ENCODE measurements at regions not wholly inside any gene's neighbourhood (a gene's known extent, or its start where the extent isn't known, plus 50 kb on each side); places are given as distances from the start of the nearest gene placed in this dataset.

- no peak overlapping the region for H2BK15ac ChIP-seq (replicated peaks; ENCODE audit: low read depth)
- no peak overlapping the region for H4K8ac ChIP-seq (ENCODE audit: low read depth, low read length)
- H2BK120ac ChIP-seq (ENCODE audit: low read depth, low read length) = no peak overlapping the region
- H3K9ac ChIP-seq (ENCODE audit: low read length) = no peak overlapping the region
- no peak overlapping the region for H2BK5ac ChIP-seq (ENCODE audit: low read length)
- no peaks in the 10 kb centered on the region for H3K36me3 ChIP-seq (ENCODE audit: control insufficient read depth, insufficient read depth, low read length)
- DNase-seq = no peak
- no peaks in the 10 kb centered on the region for H3K27me3 ChIP-seq (ENCODE audit: insufficient read depth, low read length, poor library complexity)
- H3K4me1 ChIP-seq (ENCODE audit: control insufficient read depth, low read depth, low read length) = no peaks in the 10 kb centered on the region
- H3K56ac ChIP-seq (ENCODE audit: low read length) = no peak overlapping the region
- H4K5ac ChIP-seq (ENCODE audit: low read length) = no peak overlapping the region
- WGBS (ENCODE audit: extremely low coverage, insufficient coverage, low lambda C conversion rate) = no CpG with 5 or more reads among the region's 24 CpGs
- H3K4me2 ChIP-seq (ENCODE audit: low read length) = no peak overlapping the region
- H3K18ac ChIP-seq (ENCODE audit: low read length) = no peak overlapping the region
- H3K27ac ChIP-seq (ENCODE audit: low read depth, low read length) = no peak overlapping the region
- H3K4me3 ChIP-seq (ENCODE audit: low read length) = no peak overlapping the region
- H3K4ac ChIP-seq (ENCODE audit: low read depth, low read length) = no peak overlapping the region
- H3K79me2 ChIP-seq (ENCODE audit: control insufficient read depth, insufficient read depth, low read length) = no peaks in the 10 kb centered on the region
- H3K23ac ChIP-seq (ENCODE audit: low read length) = no peak overlapping the region
- no peak overlapping the region for H2AK5ac ChIP-seq (ENCODE audit: low read length)
- no peaks in the 10 kb centered on the region for H3K79me1 ChIP-seq (ENCODE audit: low read length)
These were observed 54.2 kb upstream of the GRPEL1 start for GRCh38 chr4:7121866-7122653.

GRCh38 chr4:7121174-7121573 is 53.3 kb upstream of the GRPEL1 start:
- WGBS (ENCODE audit: extremely low coverage, insufficient coverage, low lambda C conversion rate) = no CpG with 5 or more reads among the region's 15 CpGs
- H3K9ac ChIP-seq (ENCODE audit: low read length) = no peak overlapping the region
- H3K56ac ChIP-seq (ENCODE audit: low read length) = no peak overlapping the region
- no peaks in the 10 kb centered on the region for H3K27me3 ChIP-seq (ENCODE audit: insufficient read depth, low read length, poor library complexity)
- H3K18ac ChIP-seq (ENCODE audit: low read length) = no peak overlapping the region
- H3K36me3 ChIP-seq (ENCODE audit: control insufficient read depth, insufficient read depth, low read length) = no peaks in the 10 kb centered on the region
- DNase-seq = no peak
- H2BK15ac ChIP-seq (replicated peaks; ENCODE audit: low read depth) = no peak overlapping the region
- no peaks in the 10 kb centered on the region for H3K79me1 ChIP-seq (ENCODE audit: low read length)
- no peak overlapping the region for H4K8ac ChIP-seq (ENCODE audit: low read depth, low read length)
- no peak overlapping the region for H3K27ac ChIP-seq (ENCODE audit: low read depth, low read length)
- no peak overlapping the region for H2BK5ac ChIP-seq (ENCODE audit: low read length)
- no peak overlapping the region for H3K4me2 ChIP-seq (ENCODE audit: low read length)
- H2AK5ac ChIP-seq (ENCODE audit: low read length) = no peak overlapping the region
- no peak overlapping the region for H3K23ac ChIP-seq (ENCODE audit: low read length)
- H3K79me2 ChIP-seq (ENCODE audit: control insufficient read depth, insufficient read depth, low read length) = no peaks in the 10 kb centered on the region
- H3K4ac ChIP-seq (ENCODE audit: low read depth, low read length) = no peak overlapping the region
- H3K4me3 ChIP-seq (ENCODE audit: low read length) = no peak overlapping the region
- no peak overlapping the region for H4K5ac ChIP-seq (ENCODE audit: low read length)
- H2BK120ac ChIP-seq (ENCODE audit: low read depth, low read length) = no peak overlapping the region
- no peaks in the 10 kb centered on the region for H3K4me1 ChIP-seq (ENCODE audit: control insufficient read depth, low read depth, low read length)

GRCh38 chr4:7120341-7120740 is 52.5 kb upstream of the GRPEL1 start:
- H3K27ac ChIP-seq (ENCODE audit: low read depth, low read length) = no peak overlapping the region
- no CpG with 5 or more reads among the region's 8 CpGs for WGBS (ENCODE audit: extremely low coverage, insufficient coverage, low lambda C conversion rate)
- H2BK120ac ChIP-seq (ENCODE audit: low read depth, low read length) = no peak overlapping the region
- no peak overlapping the region for H3K56ac ChIP-seq (ENCODE audit: low read length)
- H4K5ac ChIP-seq (ENCODE audit: low read length) = no peak overlapping the region
- no peak overlapping the region for H3K4ac ChIP-seq (ENCODE audit: low read depth, low read length)
- no peak overlapping the region for H3K9ac ChIP-seq (ENCODE audit: low read length)
- H3K79me2 ChIP-seq (ENCODE audit: control insufficient read depth, insufficient read depth, low read length) = no peaks in the 10 kb centered on the region
- H4K8ac ChIP-seq (ENCODE audit: low read depth, low read length) = no peak overlapping the region
- H2BK15ac ChIP-seq (replicated peaks; ENCODE audit: low read depth) = no peak overlapping the region
- no peaks in the 10 kb centered on the region for H3K79me1 ChIP-seq (ENCODE audit: low read length)
- H3K4me2 ChIP-seq (ENCODE audit: low read length) = no peak overlapping the region
- H3K18ac ChIP-seq (ENCODE audit: low read length) = no peak overlapping the region
- H3K23ac ChIP-seq (ENCODE audit: low read length) = no peak overlapping the region
- H3K36me3 ChIP-seq (ENCODE audit: control insufficient read depth, insufficient read depth, low read length) = no peaks in the 10 kb centered on the region
- H3K4me1 ChIP-seq (ENCODE audit: control insufficient read depth, low read depth, low read length) = no peaks in the 10 kb centered on the region
- no peak overlapping the region for H2BK5ac ChIP-seq (ENCODE audit: low read length)
- H2AK5ac ChIP-seq (ENCODE audit: low read length) = no peak overlapping the region
- no peaks in the 10 kb centered on the region for H3K27me3 ChIP-seq (ENCODE audit: insufficient read depth, low read length, poor library complexity)
- DNase-seq = no peak
- no peak overlapping the region for H3K4me3 ChIP-seq (ENCODE audit: low read length)

- Histone ChIP-seq H3K4ac (ENCODE audit: low read depth, low read length) (no peak overlapping the region), H3K4me2 (ENCODE audit: low read length) (no peak overlapping the region), H2BK5ac (ENCODE audit: low read length) (no peak overlapping the region), H4K5ac (ENCODE audit: low read length) (no peak overlapping the region), H3K27ac (ENCODE audit: low read depth, low read length) (no peak overlapping the region), H2BK120ac (ENCODE audit: low read depth, low read length) (no peak overlapping the region), H3K79me1 (ENCODE audit: low read length) (no peaks in the 10 kb centered on the region), H3K18ac (ENCODE audit: low read length) (no peak overlapping the region), H3K4me1 (ENCODE audit: control insufficient read depth, low read depth, low read length) (no peaks in the 10 kb centered on the region), H3K4me3 (ENCODE audit: low read length) (no peak overlapping the region), H2AK5ac (ENCODE audit: low read length) (no peak overlapping the region), H3K79me2 (ENCODE audit: control insufficient read depth, insufficient read depth, low read length) (no peaks in the 10 kb centered on the region), H2BK15ac (replicated peaks; ENCODE audit: low read depth) (no peak overlapping the region), H3K36me3 (ENCODE audit: control insufficient read depth, insufficient read depth, low read length) (no peaks in the 10 kb centered on the region), H3K9ac (ENCODE audit: low read length) (no peak overlapping the region), H3K27me3 (ENCODE audit: insufficient read depth, low read length, poor library complexity) (no peaks in the 10 kb centered on the region), H4K8ac (ENCODE audit: low read depth, low read length) (no peak overlapping the region), H3K23ac (ENCODE audit: low read length) (no peak overlapping the region), H3K56ac (ENCODE audit: low read length) (no peak overlapping the region)
- 97% methylated on average over 2 of the region's 2 CpGs for WGBS (ENCODE audit: extremely low coverage, insufficient coverage, low lambda C conversion rate)
- DNase-seq = no peak
These were observed 50.4 kb upstream of the GRPEL1 start for GRCh38 chr4:7118013-7118832.

Data from mesendoderm (in vitro differentiated cells).